HCEC 1CT (cell line): ENCODE measurements at regions not wholly inside any gene's neighbourhood (a gene's known extent, or its start where the extent isn't known, plus 50 kb on each side); places are given as distances from the start of the nearest gene placed in this dataset.
"Not testable (repeated sequence)": the region's sequence is repeated elsewhere in the genome, so short reads cannot be mapped to it uniquely, and the experiment has no call there.

Experiments used
- DNase-seq: peaks from one replicate; pipeline ENCODE4 v3.0.0-alpha.2; 2017

- DNase-seq = no peak
Measured at GRCh38 chr5:13019729-13020128, 924.8 kb downstream of the DNAH5 start.

- DNase-seq = no peak
Measured at GRCh38 chr5:13003457-13003856, 941.0 kb downstream of the DNAH5 start.

GRCh38 chr5:12999667-13000066, 944.8 kb downstream of the DNAH5 start:
- DNase-seq = no peak

- DNase-seq = no peak
Measured at GRCh38 chr5:12985142-12985541, 959.3 kb downstream of the DNAH5 start.

GRCh38 chr5:12974856-12975255, 969.6 kb downstream of the DNAH5 start:
- DNase-seq = no peak

GRCh38 chr5:12965804-12966203, 978.7 kb downstream of the DNAH5 start:
- no peak for DNase-seq

- DNase-seq = no peak
Measured at GRCh38 chr5:12959713-12960112, 984.8 kb downstream of the DNAH5 start.

- no peak for DNase-seq
Measured at GRCh38 chr5:12952409-12952808, 992.1 kb downstream of the DNAH5 start.

- no peak for DNase-seq
Measured at GRCh38 chr5:12951846-12952245, 992.6 kb downstream of the DNAH5 start.

GRCh38 chr5:12947379-12947778, 997.1 kb downstream of the DNAH5 start:
- DNase-seq = no peak

- DNase-seq = not testable (repeated sequence)
Measured at GRCh38 chr5:12945477-12945876, 999.0 kb downstream of the DNAH5 start.

- DNase-seq = no peak
Measured at GRCh38 chr5:12936221-12936620, 1008.3 kb downstream of the DNAH5 start.

GRCh38 chr5:12934722-12935121, 1009.8 kb downstream of the DNAH5 start:
- DNase-seq = no peak

GRCh38 chr5:12920527-12920926, 1016.3 kb upstream of the CTNND2 start:
- DNase-seq = no peak

- peak; percentile 64 for DNase-seq
Measured at GRCh38 chr5:12911156-12911555, 1006.9 kb upstream of the CTNND2 start.

GRCh38 chr5:12910641-12911040, 1006.4 kb upstream of the CTNND2 start:
- DNase-seq = peak; percentile 62

GRCh38 chr5:12902611-12903010, 998.4 kb upstream of the CTNND2 start:
- no peak for DNase-seq

GRCh38 chr5:12901696-12902095, 997.5 kb upstream of the CTNND2 start:
- no peak for DNase-seq

GRCh38 chr5:12896086-12896485, 991.8 kb upstream of the CTNND2 start:
- no peak for DNase-seq

GRCh38 chr5:12885018-12885417, 980.8 kb upstream of the CTNND2 start:
- peak; percentile 26 for DNase-seq

- DNase-seq = no peak
Measured at GRCh38 chr5:12883395-12883794, 979.1 kb upstream of the CTNND2 start.

- DNase-seq = no peak
Measured at GRCh38 chr5:12876541-12877298, 972.5 kb upstream of the CTNND2 start.

- no peak for DNase-seq
Measured at GRCh38 chr5:12870872-12871539, 966.8 kb upstream of the CTNND2 start.

GRCh38 chr5:12865529-12865928, 961.3 kb upstream of the CTNND2 start:
- peak; percentile 8 for DNase-seq
